Activated CD4-positive, alpha-beta memory T cell treated with anti-CD3 and anti-CD28 coated beads, Interleukin-2, amount 10 ng/mL, durations not matched to agents 7 days and 5 days (primary cell): ENCODE measurements at regions not wholly inside any gene's neighbourhood (a gene's known extent, or its start where the extent isn't known, plus 50 kb on each side); places are given as distances from the start of the nearest gene placed in this dataset.

ENCODE experiments used
- CTCF ChIA-PET: fragments of 350-600 bp; sonication (Branson Sonifier 250); formaldehyde crosslinking; loops from one replicate; lab custom pipeline; 2021; ENCODE audit warnings: antibody characterized with exemption, inconsistent platforms; lab: Charles Lee
- POLR2A ChIA-PET: fragments of 350-600 bp; sonication (Branson Sonifier 250); formaldehyde crosslinking; loops from one replicate; lab custom pipeline; 2021; ENCODE audit warnings: antibody characterized with exemption; lab: Charles Lee
- DNase-seq: peaks from one replicate; pipeline ENCODE4 v3.0.0-alpha.2; 2020
- H3K27ac Mint-ChIP-seq: one replicate; pipeline ENCODE4 v1.8.0; 2021; ENCODE audit warnings: mild to moderate bottlenecking, mixed read lengths
- H3K27me3 Mint-ChIP-seq: one replicate; pipeline ENCODE4 v1.8.0; 2021; ENCODE audit warnings: mixed read lengths
- H3K36me3 Mint-ChIP-seq: one replicate; pipeline ENCODE4 v1.8.0; 2021; ENCODE audit warnings: low read depth, mixed read lengths
- H3K4me1 Mint-ChIP-seq: one replicate; pipeline ENCODE4 v1.8.0; 2021; ENCODE audit warnings: mixed read lengths
- H3K4me3 Mint-ChIP-seq: one replicate; pipeline ENCODE4 v1.8.0; 2021; ENCODE audit warnings: mild to moderate bottlenecking, mixed read lengths
- H3K9me3 Mint-ChIP-seq: one replicate; pipeline ENCODE4 v1.8.0; 2021; ENCODE audit warnings: mixed read lengths

DNA sequence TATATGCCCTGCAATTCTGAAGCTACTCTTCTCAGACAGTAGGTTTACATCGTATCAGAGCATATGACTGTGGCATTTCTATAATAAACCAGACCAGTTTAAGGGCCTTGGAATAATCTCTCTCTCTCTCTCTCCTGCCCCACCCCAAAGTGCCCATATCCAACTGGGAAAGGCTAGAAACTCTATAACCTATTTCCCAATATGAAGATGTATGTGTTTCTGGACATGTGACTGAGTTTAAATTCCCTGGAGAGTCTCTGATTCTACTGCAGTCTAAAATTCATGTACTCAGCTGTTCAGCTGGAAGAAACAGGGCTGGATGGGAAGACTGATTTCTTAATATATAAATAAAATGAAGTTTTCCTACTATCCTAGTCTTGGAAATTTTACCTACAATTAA lies 91.9 kb upstream of the MBNL2 start:
- ChIA-PET CTCF (interaction anchor here (2.9 kb wide), 1 partner anchor 20 kb away, joined by 12 read pairs; no protein-coding TSS in a partner anchor), POLR2A (no interaction called here)
- no peak overlapping the region for H3K27ac Mint-ChIP-seq
- H3K4me3 Mint-ChIP-seq: no peak overlapping the region
- H3K4me1 Mint-ChIP-seq: peaks cover 18% of the 10 kb centered on the region
- no peaks in the 10 kb centered on the region for H3K36me3 Mint-ChIP-seq
- DNase-seq: no peak
- peaks cover 3% of the 10 kb centered on the region for H3K27me3 Mint-ChIP-seq
- no peaks in the 10 kb centered on the region for H3K9me3 Mint-ChIP-seq

DNA sequence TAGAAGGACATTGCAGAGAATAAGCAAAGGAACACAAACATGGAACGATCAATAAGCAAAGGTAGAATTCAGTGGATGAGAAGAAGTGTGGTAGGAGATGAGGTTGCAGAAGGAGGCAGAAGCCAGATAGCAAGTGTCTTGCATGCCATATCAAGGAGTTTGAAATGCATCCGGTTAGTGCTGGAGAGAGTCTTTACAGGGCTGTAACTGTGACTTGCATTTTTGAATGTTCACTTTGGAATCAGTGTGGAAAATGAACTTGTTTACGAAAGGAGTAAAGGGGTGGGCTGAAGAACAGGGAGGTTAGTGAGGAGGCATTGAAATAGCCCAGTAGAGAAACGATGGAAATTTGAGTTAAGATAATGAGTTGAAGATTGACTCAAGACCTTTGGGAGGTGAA lies 90.7 kb upstream of the MBNL2 start:
- no peak for DNase-seq
- H3K4me1 Mint-ChIP-seq: peaks cover 6% of the 10 kb centered on the region
- no peaks in the 10 kb centered on the region for H3K9me3 Mint-ChIP-seq
- CTCF ChIA-PET: interaction anchor here (2.9 kb wide), 1 partner anchor 21 kb away, joined by 12 read pairs; no protein-coding TSS in a partner anchor
- H3K4me3 Mint-ChIP-seq: no peak overlapping the region
- no peaks in the 10 kb centered on the region for H3K36me3 Mint-ChIP-seq
- peaks cover 3% of the 10 kb centered on the region for H3K27me3 Mint-ChIP-seq
- no peak overlapping the region for H3K27ac Mint-ChIP-seq
- POLR2A ChIA-PET: no interaction called here

- Mint-ChIP-seq H3K4me1 (no peaks in the 10 kb centered on the region), H3K9me3 (no peaks in the 10 kb centered on the region), H3K36me3 (no peaks in the 10 kb centered on the region), H3K27me3 (peaks cover 3% of the 10 kb centered on the region), H3K27ac (no peak overlapping the region), H3K4me3 (no peak overlapping the region)
- DNase-seq: no peak
- ChIA-PET POLR2A (no interaction called here), CTCF (no interaction called here)
Observed at GRCh38 chr13:97133554-97133953, 88.6 kb upstream of the MBNL2 start.

GRCh38 chr13:97133955-97134354 lies 88.2 kb upstream of the MBNL2 start:
- peaks cover 3% of the 10 kb centered on the region for H3K27me3 Mint-ChIP-seq
- no peaks in the 10 kb centered on the region for H3K36me3 Mint-ChIP-seq
- POLR2A ChIA-PET: no interaction called here

GRCh38 chr13:97134364-97135095 lies 87.6 kb upstream of the MBNL2 start:
- no peak overlapping the region for H3K27ac Mint-ChIP-seq
- CTCF ChIA-PET: no interaction called here
- no peaks in the 10 kb centered on the region for H3K9me3 Mint-ChIP-seq
- no peaks in the 10 kb centered on the region for H3K36me3 Mint-ChIP-seq
- no peaks in the 10 kb centered on the region for H3K4me1 Mint-ChIP-seq
- peaks cover 3% of the 10 kb centered on the region for H3K27me3 Mint-ChIP-seq
- H3K4me3 Mint-ChIP-seq: no peak overlapping the region
- POLR2A ChIA-PET: no interaction called here
- no peak for DNase-seq

More at GRCh38 chr13:97133955-97134354, 88.2 kb upstream of the MBNL2 start:
- CTCF ChIA-PET: no interaction called here
- no peaks in the 10 kb centered on the region for H3K9me3 Mint-ChIP-seq
- no peak overlapping the region for H3K27ac Mint-ChIP-seq
- H3K4me1 Mint-ChIP-seq: no peaks in the 10 kb centered on the region
- DNase-seq: no peak
- no peak overlapping the region for H3K4me3 Mint-ChIP-seq

- DNase-seq: no peak
- no peaks in the 10 kb centered on the region for H3K9me3 Mint-ChIP-seq
- H3K4me1 Mint-ChIP-seq: no peaks in the 10 kb centered on the region
- no peak overlapping the region for H3K27ac Mint-ChIP-seq
- no peak overlapping the region for H3K4me3 Mint-ChIP-seq
- POLR2A ChIA-PET: no interaction called here
- H3K27me3 Mint-ChIP-seq: peaks cover 7% of the 10 kb centered on the region
- CTCF ChIA-PET: no interaction called here
- H3K36me3 Mint-ChIP-seq: no peaks in the 10 kb centered on the region
Observed at GRCh38 chr13:97135883-97136282, 86.2 kb upstream of the MBNL2 start.

DNA sequence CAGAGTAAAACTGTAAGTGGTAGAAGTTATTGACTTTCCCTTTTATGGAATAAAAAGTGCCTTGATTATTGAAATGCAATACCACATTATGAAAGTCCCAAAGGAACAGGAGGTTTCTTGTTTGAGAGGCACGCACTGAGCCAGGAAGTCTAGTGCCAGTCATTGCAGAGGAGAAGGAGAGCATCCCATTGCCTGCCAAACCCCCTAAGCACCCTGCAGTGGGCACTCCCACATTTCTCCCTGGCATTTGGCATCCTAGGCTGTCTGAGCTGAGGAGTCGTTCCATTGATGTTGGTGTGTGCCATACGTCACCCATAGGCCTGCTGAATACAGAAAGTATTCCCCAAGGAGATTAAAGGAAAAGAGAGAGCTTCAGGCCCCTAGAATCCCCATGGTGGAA lies 85.7 kb upstream of the MBNL2 start:
- H3K4me1 Mint-ChIP-seq: no peaks in the 10 kb centered on the region
- CTCF ChIA-PET: no interaction called here
- no peaks in the 10 kb centered on the region for H3K36me3 Mint-ChIP-seq

GRCh38 chr13:97139691-97140090 lies 82.4 kb upstream of the MBNL2 start:
- no peak overlapping the region for H3K27ac Mint-ChIP-seq
- POLR2A ChIA-PET: no interaction called here
- DNase-seq: no peak
- no peaks in the 10 kb centered on the region for H3K9me3 Mint-ChIP-seq
- H3K4me3 Mint-ChIP-seq: no peak overlapping the region
- no peaks in the 10 kb centered on the region for H3K36me3 Mint-ChIP-seq
- CTCF ChIA-PET: no interaction called here
- H3K27me3 Mint-ChIP-seq: peaks cover 4% of the 10 kb centered on the region
- peaks cover 8% of the 10 kb centered on the region for H3K4me1 Mint-ChIP-seq

More for the DNA sequence above, 85.7 kb upstream of the MBNL2 start:
- H3K27ac Mint-ChIP-seq: no peak overlapping the region
- DNase-seq: no peak
- H3K4me3 Mint-ChIP-seq: no peak overlapping the region
- no peaks in the 10 kb centered on the region for H3K9me3 Mint-ChIP-seq
- H3K27me3 Mint-ChIP-seq: peaks cover 7% of the 10 kb centered on the region
- POLR2A ChIA-PET: no interaction called here

DNA sequence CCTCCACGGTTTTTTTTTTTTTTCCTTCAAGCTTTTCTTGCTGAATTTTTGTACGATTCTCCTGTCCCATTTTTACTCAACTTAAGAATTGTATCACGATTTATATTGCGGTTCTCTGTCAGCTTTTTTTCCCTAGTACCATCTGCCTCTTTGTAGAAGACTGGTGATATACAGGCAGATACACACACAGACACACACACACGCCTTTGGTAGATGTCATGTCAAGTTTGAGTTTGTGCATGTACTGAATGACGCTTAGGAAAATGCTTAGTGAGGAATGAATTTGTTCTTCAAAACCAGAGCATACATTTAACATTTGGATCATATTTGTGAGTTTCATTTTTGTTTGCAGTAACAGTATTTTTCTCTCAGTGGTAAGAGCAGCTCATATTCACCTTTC lies 82.0 kb upstream of the MBNL2 start:
- Mint-ChIP-seq H3K36me3 (no peaks in the 10 kb centered on the region), H3K27me3 (peaks cover 5% of the 10 kb centered on the region), H3K9me3 (no peaks in the 10 kb centered on the region), H3K4me3 (no peak overlapping the region), H3K27ac (no peak overlapping the region), H3K4me1 (peaks cover 8% of the 10 kb centered on the region)
- POLR2A ChIA-PET: no interaction called here
- CTCF ChIA-PET: no interaction called here
- DNase-seq: no peak

DNA sequence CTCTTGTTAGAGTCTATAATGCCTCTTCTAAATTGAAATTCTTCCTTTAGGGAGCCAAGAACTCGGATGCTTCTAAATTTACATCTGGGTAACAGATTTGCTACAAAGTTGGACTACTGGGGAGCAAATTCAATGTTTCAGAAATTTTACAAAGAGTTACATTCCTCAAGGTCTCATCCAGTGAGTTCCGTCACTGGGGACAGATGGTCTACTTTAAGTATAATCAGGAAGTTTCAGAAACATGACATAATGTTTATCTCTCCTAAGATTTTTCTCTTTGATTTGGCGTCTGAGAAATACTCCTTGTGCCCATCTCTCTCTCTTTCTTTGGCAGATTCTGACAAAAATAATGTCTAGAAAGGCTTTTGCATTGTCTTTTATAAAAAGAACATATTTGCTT lies 81.5 kb upstream of the MBNL2 start:
- H3K27ac Mint-ChIP-seq: no peak overlapping the region
- no peak overlapping the region for H3K4me3 Mint-ChIP-seq
- no peak for DNase-seq
- H3K4me1 Mint-ChIP-seq: peaks cover 8% of the 10 kb centered on the region
- no peaks in the 10 kb centered on the region for H3K9me3 Mint-ChIP-seq
- CTCF ChIA-PET: no interaction called here
- no peaks in the 10 kb centered on the region for H3K36me3 Mint-ChIP-seq
- POLR2A ChIA-PET: no interaction called here
- H3K27me3 Mint-ChIP-seq: peaks cover 6% of the 10 kb centered on the region

- no peak for DNase-seq
- H3K4me1 Mint-ChIP-seq: peaks cover 8% of the 10 kb centered on the region
- H3K27me3 Mint-ChIP-seq: peaks cover 6% of the 10 kb centered on the region
- H3K4me3 Mint-ChIP-seq: no peak overlapping the region
- CTCF ChIA-PET: interaction anchor here (0.5 to 1.1 kb wide), 3 partner anchors 9 to 86 kb away, joined by 4 to 6 read pairs (median 5); no protein-coding TSS in a partner anchor
- H3K36me3 Mint-ChIP-seq: no peaks in the 10 kb centered on the region
- H3K9me3 Mint-ChIP-seq: no peaks in the 10 kb centered on the region
- POLR2A ChIA-PET: interaction anchor here (1.3 kb wide), 1 partner anchor 292 kb away, joined by 3 read pairs; no protein-coding TSS in a partner anchor
- no peak overlapping the region for H3K27ac Mint-ChIP-seq
Observed at GRCh38 chr13:97141097-97141496, 81.0 kb upstream of the MBNL2 start.

DNA sequence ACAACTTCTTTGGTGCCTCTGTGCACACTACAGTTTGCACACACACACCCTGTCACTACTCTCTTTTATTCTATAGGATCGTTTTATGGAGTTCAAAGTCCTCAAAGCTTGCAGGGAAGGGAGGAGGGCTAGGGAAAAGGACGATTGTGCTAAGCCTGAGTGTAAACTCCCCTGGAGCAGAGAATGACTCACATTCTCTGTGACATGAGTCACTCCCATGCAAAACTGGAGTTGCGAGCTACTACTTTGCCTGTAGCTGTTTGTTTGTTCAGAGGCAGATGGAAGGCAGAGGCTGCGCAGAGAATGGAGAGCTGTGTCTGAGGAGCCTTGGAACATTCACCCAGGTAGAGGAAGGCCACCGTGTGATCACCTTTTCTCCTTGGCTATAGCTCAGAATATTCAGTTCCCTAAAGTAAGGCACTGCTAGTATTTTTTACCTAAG lies 80.5 kb upstream of the MBNL2 start:
- Mint-ChIP-seq H3K36me3 (no peaks in the 10 kb centered on the region), H3K9me3 (no peaks in the 10 kb centered on the region), H3K27me3 (peaks cover 6% of the 10 kb centered on the region), H3K4me3 (no peak overlapping the region), H3K4me1 (peaks cover 8% of the 10 kb centered on the region), H3K27ac (no peak overlapping the region)
- POLR2A ChIA-PET: interaction anchor here (1.3 kb wide), 1 partner anchor 291 kb away, joined by 3 read pairs; no protein-coding TSS in a partner anchor
- DNase-seq: no peak
- CTCF ChIA-PET: interaction anchor here (0.5 to 1.1 kb wide), 3 partner anchors 9 to 85 kb away, joined by 4 to 6 read pairs (median 5); no protein-coding TSS in a partner anchor

- DNase-seq: no peak
- no peaks in the 10 kb centered on the region for H3K9me3 Mint-ChIP-seq
- no peaks in the 10 kb centered on the region for H3K36me3 Mint-ChIP-seq
- ChIA-PET CTCF (interaction anchor here (0.8 to 1.1 kb wide), 2 partner anchors 32 to 162 kb away, joined by 3 read pairs; no protein-coding TSS in a partner anchor), POLR2A (no interaction called here)
- H3K27ac Mint-ChIP-seq: no peak overlapping the region
- peak overlapping the region; percentile 6 for H3K4me3 Mint-ChIP-seq
- H3K4me1 Mint-ChIP-seq: peaks cover 8% of the 10 kb centered on the region
- peaks cover 7% of the 10 kb centered on the region for H3K27me3 Mint-ChIP-seq
Observed at GRCh38 chr13:97142452-97142851, 79.7 kb upstream of the MBNL2 start.
